GM12801 (cell line): ENCODE measurements at regions not wholly inside any gene's neighbourhood (a gene's known extent, or its start where the extent isn't known, plus 50 kb on each side); places are given as distances from the start of the nearest gene placed in this dataset.

Source experiments
- CTCF ChIP-seq: IDR thresholded peaks from one replicate; pipeline ENCODE4 v1.5.1; 2011; ENCODE audit warnings: control low read depth; ENCODE audit not compliant: insufficient read length; ENCODE audit errors: extremely low read depth

GRCh38 chr6:85936916-85937315 lies 294.2 kb upstream of the SYNCRIP start:
- TF ChIP-seq CTCF: no peak

GRCh38 chr6:85923013-85923430 lies 280.3 kb upstream of the SYNCRIP start:
- no peak for TF ChIP-seq CTCF

- no peak for TF ChIP-seq CTCF
Measured at GRCh38 chr6:85920782-85921181, 278.1 kb upstream of the SYNCRIP start.

GRCh38 chr6:85917522-85917921 lies 274.8 kb upstream of the SYNCRIP start:
- no peak for TF ChIP-seq CTCF

- TF ChIP-seq CTCF: no peak
Measured at GRCh38 chr6:85913001-85913400, 270.3 kb upstream of the SYNCRIP start.

GRCh38 chr6:85912582-85912981 lies 269.9 kb upstream of the SYNCRIP start:
- no peak for TF ChIP-seq CTCF

- TF ChIP-seq CTCF: no peak
Measured at GRCh38 chr6:85911067-85911466, 268.4 kb upstream of the SYNCRIP start.

GRCh38 chr6:85892346-85892745 lies 249.7 kb upstream of the SYNCRIP start:
- no peak for TF ChIP-seq CTCF
